Breast epithelium (tissue), 3 donors: ENCODE measurements at regions not wholly inside any gene's neighbourhood (a gene's known extent, or its start where the extent isn't known, plus 50 kb on each side); places are given as distances from the start of the nearest gene placed in this dataset.

Source experiments
- POLR2A ChIP-seq: fragments of 450-650 bp; IDR thresholded peaks from one replicate; pipeline ENCODE4 v1.6.1; 2016; ENCODE audit warnings: antibody characterized with exemption, mild to moderate bottlenecking, moderate library complexity
- POLR2AphosphoS5 ChIP-seq, 3 donors: sonication (generic); formaldehyde crosslinking; IDR thresholded peaks; one replicate each; pipeline ENCODE4 v1.6.1; 2017; ENCODE audit warnings: antibody characterized with exemption in 3 of 3
- TF ChIP-seq, protein P1 (sequence below), 3 donors: fragments of 450-650 bp; IDR thresholded peaks; one replicate each; pipeline ENCODE4 v1.5.1; 2016 to 2017; ENCODE audit warnings: antibody characterized with exemption in 3 of 3, mild to moderate bottlenecking in 3 of 3, moderate library complexity in 3 of 3

DNA sequence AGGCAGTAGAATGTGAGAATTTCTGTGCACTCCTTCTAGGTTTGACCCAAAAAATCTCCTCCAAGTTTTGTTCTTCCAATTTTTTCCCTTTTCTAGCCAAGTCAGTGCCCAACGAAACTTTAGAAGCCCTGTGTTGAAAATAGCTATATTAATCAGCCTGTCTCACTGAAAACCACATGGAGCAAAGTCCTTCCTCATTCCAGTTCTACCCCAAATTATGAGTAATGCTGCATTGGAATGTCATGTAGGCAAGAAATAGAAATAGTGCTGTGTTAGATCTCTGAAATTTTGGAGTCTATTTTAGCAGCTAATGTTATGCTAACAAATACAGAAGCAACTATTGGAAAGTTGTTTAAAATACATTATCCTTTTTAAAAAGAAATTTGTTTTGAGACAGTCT, 725.5 kb downstream of the TBC1D32 start:
- TF ChIP-seq POLR2AphosphoS5 (IDR thresholded peaks at IDR 0.05) (no peak), POLR2A (no peak)
- TF ChIP-seq, protein P1, sequence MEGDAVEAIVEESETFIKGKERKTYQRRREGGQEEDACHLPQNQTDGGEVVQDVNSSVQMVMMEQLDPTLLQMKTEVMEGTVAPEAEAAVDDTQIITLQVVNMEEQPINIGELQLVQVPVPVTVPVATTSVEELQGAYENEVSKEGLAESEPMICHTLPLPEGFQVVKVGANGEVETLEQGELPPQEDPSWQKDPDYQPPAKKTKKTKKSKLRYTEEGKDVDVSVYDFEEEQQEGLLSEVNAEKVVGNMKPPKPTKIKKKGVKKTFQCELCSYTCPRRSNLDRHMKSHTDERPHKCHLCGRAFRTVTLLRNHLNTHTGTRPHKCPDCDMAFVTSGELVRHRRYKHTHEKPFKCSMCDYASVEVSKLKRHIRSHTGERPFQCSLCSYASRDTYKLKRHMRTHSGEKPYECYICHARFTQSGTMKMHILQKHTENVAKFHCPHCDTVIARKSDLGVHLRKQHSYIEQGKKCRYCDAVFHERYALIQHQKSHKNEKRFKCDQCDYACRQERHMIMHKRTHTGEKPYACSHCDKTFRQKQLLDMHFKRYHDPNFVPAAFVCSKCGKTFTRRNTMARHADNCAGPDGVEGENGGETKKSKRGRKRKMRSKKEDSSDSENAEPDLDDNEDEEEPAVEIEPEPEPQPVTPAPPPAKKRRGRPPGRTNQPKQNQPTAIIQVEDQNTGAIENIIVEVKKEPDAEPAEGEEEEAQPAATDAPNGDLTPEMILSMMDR (IDR thresholded peaks at IDR 0.05): no peak
